ENCODE measurements at regions not wholly inside any gene's neighbourhood (a gene's known extent, or its start where the extent isn't known, plus 50 kb on each side); places are given as distances from the start of the nearest gene placed in this dataset.

GRCh38 chr10:9743639-9744038, 1274.0 kb upstream of the CELF2 start:
- Histone ChIP-seq H3K36me3 (ENCODE audit: control insufficient read depth in 4 of 4, insufficient read depth in 3 of 4, low read depth in 1 of 4, low read length in 3 of 4) (no peaks in the 10 kb centered on the region), H3K4me1 (ENCODE audit: control insufficient read depth in 4 of 4, insufficient read depth in 4 of 4, low read length in 3 of 4) (no peaks in the 10 kb centered on the region), H3K9ac (ENCODE audit: low read depth in 1 of 2, low read length in 2 of 2) (no peak overlapping the region), H3K9me3 (ENCODE audit: control insufficient read depth in 4 of 4, low read length in 3 of 4) (no peaks in the 10 kb centered on the region), H3K4me3 (ENCODE audit: low read depth in 1 of 3, low read length in 3 of 3) (no peak overlapping the region), H3K27ac (ENCODE audit: low read depth in 1 of 2, low read length in 2 of 2) (no peak overlapping the region), H3K27me3 (ENCODE audit: control insufficient read depth in 4 of 4, insufficient read depth in 4 of 4, low read length in 3 of 4) (no peaks in the 10 kb centered on the region)
- TF ChIP-seq RXRA (IDR thresholded peaks at IDR 0.05) (no peak), JUND (IDR thresholded peaks at IDR 0.05) (no peak), REST (IDR thresholded peaks at IDR 0.05) (no peak), TAF1 (conservative IDR thresholded peaks at IDR 0.05) (no peak), SP1 (IDR thresholded peaks at IDR 0.05) (no peak), GABPA (IDR thresholded peaks at IDR 0.05 in 1 of 2, conservative IDR thresholded peaks at IDR 0.05 in 1 of 2) (no peak), NR2F2 (IDR thresholded peaks at IDR 0.05) (no peak), HNF4G (IDR thresholded peaks at IDR 0.05) (no peak), FOXA2 (IDR thresholded peaks at IDR 0.05) (no peak), RAD21 (IDR thresholded peaks at IDR 0.05) (no peak), FOXA1 (IDR thresholded peaks at IDR 0.05) (no peak), EGR1 (IDR thresholded peaks at IDR 0.05; ENCODE audit: low read depth in 2 of 2) (no peak), HNF4A (conservative IDR thresholded peaks at IDR 0.05) (no peak), YY1 (IDR thresholded peaks at IDR 0.05) (no peak)
- TF ChIP-seq, protein P1, sequence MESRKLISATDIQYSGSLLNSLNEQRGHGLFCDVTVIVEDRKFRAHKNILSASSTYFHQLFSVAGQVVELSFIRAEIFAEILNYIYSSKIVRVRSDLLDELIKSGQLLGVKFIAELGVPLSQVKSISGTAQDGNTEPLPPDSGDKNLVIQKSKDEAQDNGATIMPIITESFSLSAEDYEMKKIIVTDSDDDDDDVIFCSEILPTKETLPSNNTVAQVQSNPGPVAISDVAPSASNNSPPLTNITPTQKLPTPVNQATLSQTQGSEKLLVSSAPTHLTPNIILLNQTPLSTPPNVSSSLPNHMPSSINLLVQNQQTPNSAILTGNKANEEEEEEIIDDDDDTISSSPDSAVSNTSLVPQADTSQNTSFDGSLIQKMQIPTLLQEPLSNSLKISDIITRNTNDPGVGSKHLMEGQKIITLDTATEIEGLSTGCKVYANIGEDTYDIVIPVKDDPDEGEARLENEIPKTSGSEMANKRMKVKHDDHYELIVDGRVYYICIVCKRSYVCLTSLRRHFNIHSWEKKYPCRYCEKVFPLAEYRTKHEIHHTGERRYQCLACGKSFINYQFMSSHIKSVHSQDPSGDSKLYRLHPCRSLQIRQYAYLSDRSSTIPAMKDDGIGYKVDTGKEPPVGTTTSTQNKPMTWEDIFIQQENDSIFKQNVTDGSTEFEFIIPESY (IDR thresholded peaks at IDR 0.05): no peak
- TF ChIP-seq, protein P2, sequence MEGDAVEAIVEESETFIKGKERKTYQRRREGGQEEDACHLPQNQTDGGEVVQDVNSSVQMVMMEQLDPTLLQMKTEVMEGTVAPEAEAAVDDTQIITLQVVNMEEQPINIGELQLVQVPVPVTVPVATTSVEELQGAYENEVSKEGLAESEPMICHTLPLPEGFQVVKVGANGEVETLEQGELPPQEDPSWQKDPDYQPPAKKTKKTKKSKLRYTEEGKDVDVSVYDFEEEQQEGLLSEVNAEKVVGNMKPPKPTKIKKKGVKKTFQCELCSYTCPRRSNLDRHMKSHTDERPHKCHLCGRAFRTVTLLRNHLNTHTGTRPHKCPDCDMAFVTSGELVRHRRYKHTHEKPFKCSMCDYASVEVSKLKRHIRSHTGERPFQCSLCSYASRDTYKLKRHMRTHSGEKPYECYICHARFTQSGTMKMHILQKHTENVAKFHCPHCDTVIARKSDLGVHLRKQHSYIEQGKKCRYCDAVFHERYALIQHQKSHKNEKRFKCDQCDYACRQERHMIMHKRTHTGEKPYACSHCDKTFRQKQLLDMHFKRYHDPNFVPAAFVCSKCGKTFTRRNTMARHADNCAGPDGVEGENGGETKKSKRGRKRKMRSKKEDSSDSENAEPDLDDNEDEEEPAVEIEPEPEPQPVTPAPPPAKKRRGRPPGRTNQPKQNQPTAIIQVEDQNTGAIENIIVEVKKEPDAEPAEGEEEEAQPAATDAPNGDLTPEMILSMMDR (IDR thresholded peaks at IDR 0.05; ENCODE audit: low read depth, low read length, missing input control): no peak
- TF ChIP-seq, protein P3, sequence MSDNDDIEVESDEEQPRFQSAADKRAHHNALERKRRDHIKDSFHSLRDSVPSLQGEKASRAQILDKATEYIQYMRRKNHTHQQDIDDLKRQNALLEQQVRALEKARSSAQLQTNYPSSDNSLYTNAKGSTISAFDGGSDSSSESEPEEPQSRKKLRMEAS (IDR thresholded peaks at IDR 0.05): no peak
- DNase-seq (ENCODE audit: low spot score): no peak

DNA sequence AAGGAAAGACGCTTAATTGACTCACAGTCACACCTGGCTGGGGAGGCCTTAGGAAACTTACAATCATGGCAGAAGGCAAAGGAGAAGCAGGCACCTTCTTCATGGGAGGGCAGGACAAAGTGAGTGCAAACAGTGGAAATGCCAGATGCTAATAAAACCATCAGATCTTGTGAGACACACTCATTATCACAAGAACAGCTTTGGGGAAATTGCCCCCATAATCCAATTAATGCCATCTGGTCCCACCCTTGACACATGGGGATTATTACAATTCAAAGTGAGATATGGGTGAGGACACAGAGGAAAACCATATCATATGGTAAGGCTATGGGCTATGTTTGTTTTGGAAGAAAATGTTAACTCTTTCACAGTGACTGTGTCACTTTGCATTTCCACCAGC, 1272.5 kb upstream of the CELF2 start:
- TF ChIP-seq FOXA2 (IDR thresholded peaks at IDR 0.05): no peak
- no peak for TF ChIP-seq RXRA (IDR thresholded peaks at IDR 0.05)
- Histone ChIP-seq H3K27ac (ENCODE audit: low read depth in 1 of 2, low read length in 2 of 2) (no peak overlapping the region), H3K36me3 (ENCODE audit: control insufficient read depth in 4 of 4, insufficient read depth in 3 of 4, low read depth in 1 of 4, low read length in 3 of 4) (no peaks in the 10 kb centered on the region), H3K9ac (ENCODE audit: low read depth in 1 of 2, low read length in 2 of 2) (no peak overlapping the region), H3K4me1 (ENCODE audit: control insufficient read depth in 4 of 4, insufficient read depth in 4 of 4, low read length in 3 of 4) (no peaks in the 10 kb centered on the region), H3K9me3 (ENCODE audit: control insufficient read depth in 4 of 4, low read length in 3 of 4) (no peaks in the 10 kb centered on the region), H3K27me3 (ENCODE audit: control insufficient read depth in 4 of 4, insufficient read depth in 4 of 4, low read length in 3 of 4) (no peaks in the 10 kb centered on the region), H3K4me3 (ENCODE audit: low read depth in 1 of 3, low read length in 3 of 3) (no peak overlapping the region)
- DNase-seq (ENCODE audit: low spot score): no peak
- WGBS: 52% methylated on average over 1 of the region's 1 CpG
